ENCODE measurements at regions not wholly inside any gene's neighbourhood (a gene's known extent, or its start where the extent isn't known, plus 50 kb on each side); places are given as distances from the start of the nearest gene placed in this dataset.

- no peak for DNase-seq
- no peaks in the 10 kb centered on the region for H3K27me3 Mint-ChIP-seq (ENCODE audit: low read depth, poor library complexity)
- H3K4me1 Mint-ChIP-seq: no peaks in the 10 kb centered on the region
- H3K9me3 Mint-ChIP-seq: no peaks in the 10 kb centered on the region
- no peak overlapping the region for H3K27ac Mint-ChIP-seq
- H3K4me3 Mint-ChIP-seq: no peak overlapping the region
- no peaks in the 10 kb centered on the region for H3K36me3 Mint-ChIP-seq (ENCODE audit: low read depth)
- TF ChIP-seq, protein P1, sequence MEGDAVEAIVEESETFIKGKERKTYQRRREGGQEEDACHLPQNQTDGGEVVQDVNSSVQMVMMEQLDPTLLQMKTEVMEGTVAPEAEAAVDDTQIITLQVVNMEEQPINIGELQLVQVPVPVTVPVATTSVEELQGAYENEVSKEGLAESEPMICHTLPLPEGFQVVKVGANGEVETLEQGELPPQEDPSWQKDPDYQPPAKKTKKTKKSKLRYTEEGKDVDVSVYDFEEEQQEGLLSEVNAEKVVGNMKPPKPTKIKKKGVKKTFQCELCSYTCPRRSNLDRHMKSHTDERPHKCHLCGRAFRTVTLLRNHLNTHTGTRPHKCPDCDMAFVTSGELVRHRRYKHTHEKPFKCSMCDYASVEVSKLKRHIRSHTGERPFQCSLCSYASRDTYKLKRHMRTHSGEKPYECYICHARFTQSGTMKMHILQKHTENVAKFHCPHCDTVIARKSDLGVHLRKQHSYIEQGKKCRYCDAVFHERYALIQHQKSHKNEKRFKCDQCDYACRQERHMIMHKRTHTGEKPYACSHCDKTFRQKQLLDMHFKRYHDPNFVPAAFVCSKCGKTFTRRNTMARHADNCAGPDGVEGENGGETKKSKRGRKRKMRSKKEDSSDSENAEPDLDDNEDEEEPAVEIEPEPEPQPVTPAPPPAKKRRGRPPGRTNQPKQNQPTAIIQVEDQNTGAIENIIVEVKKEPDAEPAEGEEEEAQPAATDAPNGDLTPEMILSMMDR (IDR thresholded peaks at IDR 0.05): no peak
Observed at GRCh38 chr2:195579776-195580555, 77.1 kb upstream of the SLC39A10 start.

GRCh38 chr2:195575879-195576401, 81.1 kb upstream of the SLC39A10 start:
- peaks cover under 1% of the 10 kb centered on the region for H3K4me1 Mint-ChIP-seq
- H3K27ac Mint-ChIP-seq: no peak overlapping the region
- no peaks in the 10 kb centered on the region for H3K27me3 Mint-ChIP-seq (ENCODE audit: low read depth, poor library complexity)
- peaks cover under 1% of the 10 kb centered on the region for H3K9me3 Mint-ChIP-seq
- H3K36me3 Mint-ChIP-seq (ENCODE audit: low read depth): no peaks in the 10 kb centered on the region
- no peak overlapping the region for H3K4me3 Mint-ChIP-seq
- no peak for DNase-seq
- TF ChIP-seq, protein P1 (IDR thresholded peaks at IDR 0.05): no peak

DNA sequence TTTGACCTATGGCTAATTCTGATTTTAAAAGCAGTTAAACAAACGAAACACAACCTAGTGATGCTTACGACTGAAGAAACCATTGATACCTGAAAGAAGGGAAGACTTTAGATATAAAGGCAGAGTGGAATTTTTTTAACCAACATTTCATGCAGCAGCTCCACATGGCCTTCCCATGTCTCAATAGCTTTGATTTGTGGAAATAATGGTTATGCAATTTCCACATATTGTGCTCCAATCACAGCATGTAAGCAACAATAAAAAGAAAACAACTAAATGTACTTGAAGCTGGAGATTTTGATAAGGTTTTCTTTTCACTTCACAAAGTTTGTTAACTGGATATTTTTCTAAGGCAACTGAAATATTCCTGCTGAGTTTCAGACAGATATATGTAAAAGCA, 82.0 kb upstream of the SLC39A10 start:
- H3K4me1 Mint-ChIP-seq: peaks cover 10% of the 10 kb centered on the region
- DNase-seq: no peak

DNA sequence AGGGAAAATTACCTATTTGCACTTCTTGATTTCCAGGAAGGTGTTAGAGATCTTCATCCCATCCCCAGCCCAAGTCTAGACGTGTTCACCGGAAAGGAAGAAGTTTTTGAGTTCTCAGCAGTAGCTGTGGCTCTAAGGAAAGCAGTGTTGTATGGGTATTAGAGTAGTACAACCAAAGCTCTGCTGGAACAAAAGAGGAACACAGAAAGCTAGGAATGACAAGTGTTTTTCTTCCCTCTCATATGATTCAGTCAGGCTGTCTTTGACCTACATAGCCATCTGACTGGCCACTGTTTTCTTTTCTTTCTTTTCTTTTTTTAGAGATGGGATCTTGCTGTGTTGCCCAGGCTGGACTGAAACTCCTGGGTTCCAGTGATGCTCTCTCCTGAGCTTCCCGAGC, 82.7 kb upstream of the SLC39A10 start:
- TF ChIP-seq, protein P1 (IDR thresholded peaks at IDR 0.05): no peak
- DNase-seq: no peak
- no peaks in the 10 kb centered on the region for H3K27me3 Mint-ChIP-seq (ENCODE audit: low read depth, poor library complexity)
- H3K9me3 Mint-ChIP-seq: peaks cover 14% of the 10 kb centered on the region
- no peak overlapping the region for H3K27ac Mint-ChIP-seq
- no peak overlapping the region for H3K4me3 Mint-ChIP-seq
- H3K4me1 Mint-ChIP-seq: peaks cover 10% of the 10 kb centered on the region
- H3K36me3 Mint-ChIP-seq (ENCODE audit: low read depth): peaks cover 3% of the 10 kb centered on the region

More for the DNA sequence above, 82.0 kb upstream of the SLC39A10 start:
- Mint-ChIP-seq H3K27me3 (ENCODE audit: low read depth, poor library complexity) (no peaks in the 10 kb centered on the region), H3K4me3 (no peak overlapping the region), H3K36me3 (ENCODE audit: low read depth) (no peaks in the 10 kb centered on the region), H3K9me3 (peaks cover 8% of the 10 kb centered on the region), H3K27ac (no peak overlapping the region)
- TF ChIP-seq, protein P1 (IDR thresholded peaks at IDR 0.05): no peak

- TF ChIP-seq, protein P1 (IDR thresholded peaks at IDR 0.05): no peak
- Mint-ChIP-seq H3K27me3 (ENCODE audit: low read depth, poor library complexity) (no peaks in the 10 kb centered on the region), H3K36me3 (ENCODE audit: low read depth) (peaks cover 6% of the 10 kb centered on the region), H3K4me3 (no peak overlapping the region), H3K9me3 (peaks cover 17% of the 10 kb centered on the region), H3K27ac (no peak overlapping the region), H3K4me1 (peaks cover 10% of the 10 kb centered on the region)
- no peak for DNase-seq
Observed at GRCh38 chr2:195572895-195573683, 83.9 kb upstream of the SLC39A10 start.
